ENCODE measurements at regions not wholly inside any gene's neighbourhood (a gene's known extent, or its start where the extent isn't known, plus 50 kb on each side); places are given as distances from the start of the nearest gene placed in this dataset.
"Not testable (repeated sequence)": the region's sequence is repeated elsewhere in the genome, so short reads cannot be mapped to it uniquely, and the experiment has no call there.

GRCh38 chr6:137799950-137800568 lies 67.0 kb upstream of the TNFAIP3 start:
- peak in 12 of 58 donors; percentile 1 to 35 (median 7) for DNase-seq

- no peak for DNase-seq
These were observed 66.3 kb upstream of the TNFAIP3 start for GRCh38 chr6:137800762-137801161.

GRCh38 chr6:137801352-137802114 lies 65.5 kb upstream of the TNFAIP3 start:
- no peak for DNase-seq

- DNase-seq, result no peak
These were observed 64.5 kb upstream of the TNFAIP3 start for GRCh38 chr6:137802408-137803182.

GRCh38 chr6:137804637-137805036 lies 62.4 kb upstream of the TNFAIP3 start:
- DNase-seq, result no peak

GRCh38 chr6:137805622-137806021 lies 61.4 kb upstream of the TNFAIP3 start:
- no peak for DNase-seq

- DNase-seq, result no peak
These were observed 60.0 kb upstream of the TNFAIP3 start for GRCh38 chr6:137806914-137807682.

- DNase-seq, result no peak
These were observed 58.9 kb upstream of the TNFAIP3 start for GRCh38 chr6:137808191-137808590.

- DNase-seq, result no peak
These were observed 58.2 kb upstream of the TNFAIP3 start for GRCh38 chr6:137808836-137809315.

- DNase-seq, result not testable (repeated sequence)
These were observed 57.0 kb upstream of the TNFAIP3 start for GRCh38 chr6:137809895-137810553.

GRCh38 chr6:137810554-137811120 lies 56.4 kb upstream of the TNFAIP3 start:
- DNase-seq, result no peak

- peak in 4 of 58 donors; percentile 4 to 14 (median 9) for DNase-seq
These were observed 55.7 kb upstream of the TNFAIP3 start for GRCh38 chr6:137811121-137811915.

GRCh38 chr6:137811916-137812553 lies 55.0 kb upstream of the TNFAIP3 start:
- no peak for DNase-seq

- DNase-seq, result no peak
These were observed 53.6 kb upstream of the TNFAIP3 start for GRCh38 chr6:137813308-137813970.

- not testable (repeated sequence) for DNase-seq
These were observed 53.0 kb upstream of the TNFAIP3 start for GRCh38 chr6:137814030-137814429.

- no peak for DNase-seq
These were observed 51.4 kb upstream of the TNFAIP3 start for GRCh38 chr6:137815692-137816091.

GRCh38 chr6:137816133-137816579 lies 50.9 kb upstream of the TNFAIP3 start:
- no peak for DNase-seq

Data from anterior cingulate cortex (tissue), 58 donors.